Smooth muscle cell of the brain vasculature (primary cell): ENCODE measurements at regions not wholly inside any gene's neighbourhood (a gene's known extent, or its start where the extent isn't known, plus 50 kb on each side); places are given as distances from the start of the nearest gene placed in this dataset.

Experiments used
- DNase-seq: peaks from one replicate; pipeline ENCODE4 v3.0.0-alpha.2; 2012; ENCODE audit warnings: low read depth, low spot score

DNA sequence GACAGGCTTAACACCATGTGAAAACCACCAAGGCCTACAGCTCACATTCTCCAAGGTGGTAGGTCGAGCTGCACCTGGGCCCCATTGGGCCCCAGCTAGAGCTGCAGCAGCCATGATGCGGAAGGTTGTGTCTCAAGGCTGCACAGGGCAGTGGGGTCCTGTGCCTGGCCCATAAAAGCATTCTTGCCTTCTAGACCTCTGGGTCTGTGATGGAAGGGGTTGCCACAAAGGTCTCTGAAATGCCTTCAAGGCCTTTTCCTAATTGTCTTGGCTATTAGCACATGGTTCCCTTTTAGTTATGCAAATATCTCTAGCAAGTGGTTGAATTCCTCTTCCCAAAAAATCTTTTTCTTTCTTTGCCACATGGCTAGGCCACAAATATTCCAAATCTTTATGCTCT is 52.5 kb upstream of the C11orf58 start:
- no peak for DNase-seq

DNA sequence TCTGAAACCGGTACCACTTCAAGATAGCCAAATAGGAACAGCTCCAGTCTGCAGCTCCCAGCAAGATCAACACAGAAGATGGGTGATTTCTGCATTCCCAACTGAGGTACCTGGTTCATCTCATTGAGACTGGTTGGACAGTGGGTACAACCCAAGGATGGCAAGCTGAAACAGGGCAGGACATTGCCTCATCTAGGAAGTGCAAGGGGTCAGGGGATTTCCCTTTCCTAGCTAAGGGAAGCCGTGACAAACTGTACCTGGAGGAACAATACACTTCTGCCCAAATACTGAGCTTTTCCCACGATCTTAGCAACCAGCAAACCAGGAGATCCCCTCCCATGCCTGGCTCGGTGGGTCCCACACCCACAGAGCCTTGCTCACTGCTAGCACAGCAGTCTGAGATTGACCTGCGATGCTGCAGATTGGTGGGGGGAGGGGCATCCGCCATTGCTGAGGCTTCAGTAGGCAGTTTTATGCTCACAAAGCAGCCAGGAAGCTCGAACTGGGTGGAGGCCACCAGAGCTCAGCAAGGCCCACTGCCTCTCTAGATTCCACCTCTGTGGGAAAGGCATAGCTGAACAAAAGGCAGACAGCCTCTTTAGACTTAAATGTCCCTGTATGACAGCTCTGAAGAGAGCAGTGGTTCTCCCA is 59.9 kb upstream of the C11orf58 start:
- DNase-seq: no peak

DNA sequence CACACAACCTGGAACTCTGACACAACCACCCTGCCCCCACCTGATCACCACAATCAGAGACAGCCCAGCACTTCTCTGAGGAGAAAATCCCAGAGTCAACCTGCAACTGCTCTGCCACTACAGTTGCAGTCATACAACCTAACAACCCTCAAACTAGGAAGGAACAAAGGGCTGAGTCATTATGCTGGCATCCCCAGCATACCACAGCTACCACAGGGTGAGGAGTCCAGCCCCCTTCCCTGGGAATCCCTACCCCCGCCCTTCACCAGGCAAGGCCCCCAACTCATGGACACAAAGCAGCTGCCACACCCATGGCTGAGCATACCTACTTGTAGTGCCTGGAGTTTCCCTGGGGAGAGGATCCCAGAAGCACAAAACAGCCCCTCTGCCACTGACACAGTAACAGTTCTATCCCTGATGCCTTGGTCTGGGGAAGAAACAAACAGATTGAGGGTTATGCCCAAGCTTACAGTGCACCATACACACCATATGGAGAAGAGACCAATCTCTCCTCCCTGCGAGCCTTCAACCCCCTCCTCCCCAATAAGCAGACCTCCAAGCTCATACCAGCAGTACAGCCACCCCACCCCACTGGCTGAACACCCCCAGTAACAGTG is 68.5 kb upstream of the C11orf58 start:
- no peak for DNase-seq

DNA sequence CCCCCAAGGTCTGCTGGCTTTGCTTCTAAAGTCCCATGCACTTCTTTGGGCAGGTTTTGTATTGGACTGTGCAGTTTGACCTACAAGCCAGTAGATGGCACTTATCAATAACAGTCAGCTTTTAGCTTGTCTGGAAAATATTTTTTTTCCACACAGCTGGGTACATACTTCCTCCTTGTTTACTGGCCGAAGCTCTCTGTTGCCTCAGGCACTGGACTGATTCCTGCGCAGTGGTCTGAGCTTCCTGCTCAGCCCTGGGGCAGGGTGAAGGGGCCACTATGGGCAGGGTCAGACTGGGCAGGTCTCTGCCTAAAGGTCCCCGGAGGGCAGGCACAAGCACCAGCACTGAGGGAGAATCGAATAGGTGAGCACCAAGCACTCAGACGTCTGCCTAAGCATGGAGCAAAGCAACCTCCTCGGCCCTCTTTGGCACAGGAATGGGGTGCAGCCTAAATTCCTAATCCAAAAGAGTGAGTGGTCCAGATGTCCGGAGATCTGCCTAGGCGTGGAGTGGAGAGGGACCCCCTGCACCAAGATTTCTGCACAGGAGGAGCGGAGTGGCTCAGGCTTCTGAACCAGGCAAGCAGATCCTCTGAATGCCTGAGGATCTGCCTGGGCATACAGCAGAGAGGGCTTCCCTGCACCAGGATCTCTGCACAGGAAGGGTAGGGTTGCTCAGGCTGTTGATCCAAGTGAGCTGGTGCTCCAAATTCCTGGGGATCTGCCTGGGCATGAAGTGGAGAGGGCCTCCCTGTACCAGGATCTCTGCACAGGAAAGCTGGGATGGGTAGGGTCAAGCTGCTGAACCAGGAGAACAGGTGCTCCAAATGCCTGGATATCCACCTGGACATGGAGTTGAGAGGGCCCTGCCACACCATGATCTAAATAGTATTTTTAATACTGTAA is 105.9 kb upstream of the C11orf58 start:
- no peak for DNase-seq

DNA sequence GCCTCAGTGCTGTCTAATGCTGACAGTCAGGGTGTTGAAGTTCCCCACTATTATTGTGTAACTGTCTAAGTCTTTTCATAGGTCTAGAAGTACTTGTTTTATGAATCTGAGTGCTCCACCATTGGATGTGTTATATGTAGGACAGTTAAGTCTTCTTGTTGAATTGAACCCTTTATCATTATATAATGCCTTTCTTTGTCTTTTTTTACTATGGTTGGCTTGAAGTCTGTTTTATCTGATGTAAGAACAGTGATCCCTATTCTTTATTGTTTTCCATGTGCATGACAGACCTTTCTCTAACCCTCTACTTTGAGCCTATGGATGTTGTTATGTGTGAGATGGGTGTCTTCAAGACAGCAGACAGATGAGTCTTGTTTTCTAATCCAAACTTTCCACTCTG is 107.8 kb upstream of the C11orf58 start:
- DNase-seq: no peak

DNA sequence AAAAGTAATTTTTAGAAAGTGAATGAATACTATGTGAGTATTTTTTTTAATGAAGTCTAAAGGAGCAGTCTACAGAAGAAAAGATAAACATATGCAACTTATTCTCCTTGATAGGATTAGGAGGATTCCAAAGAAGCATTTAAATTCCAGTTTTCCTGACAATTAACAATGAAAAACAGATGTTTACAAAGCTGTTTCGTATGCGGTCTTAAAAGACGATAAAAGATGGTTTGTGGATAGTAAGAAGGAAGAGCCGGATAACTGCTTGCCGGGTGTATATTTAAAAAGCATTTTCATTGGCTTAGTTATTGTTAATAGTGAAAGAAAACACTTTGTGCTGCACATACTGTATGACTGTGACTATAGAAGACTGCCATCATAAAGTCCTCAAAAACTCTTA is 120.0 kb upstream of the C11orf58 start:
- DNase-seq: no peak

DNA sequence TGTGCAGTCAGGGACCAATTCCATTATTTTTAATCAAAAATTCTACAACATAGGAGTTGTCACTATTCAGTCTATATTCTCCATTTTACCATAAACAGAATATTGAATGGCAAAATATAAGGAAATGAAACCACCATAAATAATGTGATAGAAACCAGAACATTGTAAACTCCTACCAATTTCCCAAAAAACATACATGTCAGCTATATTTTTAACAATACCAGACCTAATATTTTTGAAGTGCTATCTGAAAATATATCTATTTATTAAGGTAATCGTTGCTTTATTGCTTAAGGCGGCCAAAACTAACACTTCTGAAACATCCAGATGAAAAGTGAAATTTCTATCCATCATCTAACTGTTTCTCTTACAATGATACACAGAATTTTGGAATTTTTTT is 123.0 kb upstream of the C11orf58 start:
- no peak for DNase-seq

DNA sequence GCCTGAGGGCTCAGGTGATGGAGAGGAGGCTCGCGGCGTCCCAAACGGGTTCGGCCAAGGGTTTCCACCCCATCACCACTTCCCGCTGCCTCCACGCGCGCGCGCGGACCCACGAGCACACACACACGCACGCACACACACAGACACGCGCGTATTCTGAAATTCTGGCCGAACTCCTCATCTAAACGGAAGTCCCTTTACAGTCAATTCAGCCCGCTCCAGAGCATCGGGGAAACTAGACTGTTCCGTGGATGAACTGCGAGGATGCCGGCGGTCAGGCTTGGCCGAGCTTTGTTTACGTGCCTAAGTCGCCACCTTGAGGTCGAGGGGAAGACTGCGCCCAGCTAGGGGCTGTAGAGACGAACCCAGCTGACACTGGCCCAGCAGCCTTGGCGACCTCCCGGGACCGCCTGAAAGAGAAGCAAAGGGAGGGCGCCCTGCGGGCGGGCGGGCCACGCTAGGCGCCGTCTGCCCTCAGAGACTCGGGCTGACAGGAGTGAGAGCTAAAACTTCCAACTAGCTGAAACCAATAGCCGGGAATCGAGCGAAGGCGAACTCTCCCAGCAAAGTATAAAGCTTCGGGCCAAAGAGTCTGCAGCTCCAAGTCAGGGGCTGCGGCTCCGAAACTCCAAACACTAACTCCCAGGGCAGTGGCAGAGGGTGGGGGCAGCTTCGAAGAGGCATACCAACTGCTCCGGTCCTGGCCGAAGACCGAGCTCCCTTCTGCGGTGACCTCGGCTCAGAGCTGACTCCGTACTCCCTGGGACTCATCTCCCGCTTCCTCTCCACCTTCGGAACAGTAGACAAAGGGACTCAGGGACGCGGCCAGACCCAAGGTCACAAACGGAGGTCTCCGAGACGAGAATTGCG is 124.7 kb upstream of the C11orf58 start:
- peak; percentile 66 for DNase-seq

DNA sequence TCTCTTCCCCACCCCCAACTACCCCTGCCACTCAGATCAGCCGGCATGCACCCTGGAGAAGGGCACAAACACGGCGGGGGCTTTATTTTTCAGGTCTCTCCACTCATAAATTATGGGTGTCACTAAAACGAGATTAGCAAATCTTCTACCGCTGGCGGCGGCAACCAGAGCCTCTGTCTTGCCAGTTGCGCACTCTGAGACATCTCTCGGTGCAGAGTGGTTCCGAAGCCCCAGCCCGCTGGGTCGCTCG is 125.3 kb upstream of the C11orf58 start:
- DNase-seq: no peak

DNA sequence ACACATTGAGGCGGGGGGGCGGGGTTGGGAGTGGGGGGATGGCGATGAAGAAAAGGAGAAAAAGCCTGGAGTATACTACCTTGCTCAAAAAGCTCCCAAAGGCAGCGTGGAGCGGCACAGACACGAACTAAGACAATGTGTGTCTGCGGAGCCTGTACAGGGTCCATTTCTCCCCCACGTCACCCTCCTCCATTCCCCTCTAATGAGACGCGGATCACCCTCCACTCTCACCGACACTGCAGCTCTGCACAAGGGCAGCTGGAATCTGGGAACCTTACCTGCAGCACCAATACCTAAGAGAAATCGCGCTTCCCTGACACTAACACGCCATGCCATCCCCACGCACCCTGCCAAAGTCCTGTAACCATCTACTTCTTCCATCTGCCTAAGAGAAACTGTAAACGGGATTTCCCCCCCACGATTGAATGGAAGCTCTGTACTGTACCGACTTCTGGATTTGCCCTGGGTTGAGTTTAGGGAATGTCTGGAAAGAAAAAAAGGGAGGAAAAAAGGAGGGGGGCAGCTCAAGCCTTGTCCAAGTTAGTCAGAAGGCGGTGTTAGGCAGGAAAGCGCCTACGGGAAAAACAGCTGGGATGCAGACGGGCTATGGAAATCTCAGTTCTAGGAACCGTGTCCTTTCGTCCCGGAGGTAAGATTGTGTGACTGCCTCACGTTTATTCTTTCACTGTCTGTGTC is 125.7 kb upstream of the C11orf58 start:
- no peak for DNase-seq

DNA sequence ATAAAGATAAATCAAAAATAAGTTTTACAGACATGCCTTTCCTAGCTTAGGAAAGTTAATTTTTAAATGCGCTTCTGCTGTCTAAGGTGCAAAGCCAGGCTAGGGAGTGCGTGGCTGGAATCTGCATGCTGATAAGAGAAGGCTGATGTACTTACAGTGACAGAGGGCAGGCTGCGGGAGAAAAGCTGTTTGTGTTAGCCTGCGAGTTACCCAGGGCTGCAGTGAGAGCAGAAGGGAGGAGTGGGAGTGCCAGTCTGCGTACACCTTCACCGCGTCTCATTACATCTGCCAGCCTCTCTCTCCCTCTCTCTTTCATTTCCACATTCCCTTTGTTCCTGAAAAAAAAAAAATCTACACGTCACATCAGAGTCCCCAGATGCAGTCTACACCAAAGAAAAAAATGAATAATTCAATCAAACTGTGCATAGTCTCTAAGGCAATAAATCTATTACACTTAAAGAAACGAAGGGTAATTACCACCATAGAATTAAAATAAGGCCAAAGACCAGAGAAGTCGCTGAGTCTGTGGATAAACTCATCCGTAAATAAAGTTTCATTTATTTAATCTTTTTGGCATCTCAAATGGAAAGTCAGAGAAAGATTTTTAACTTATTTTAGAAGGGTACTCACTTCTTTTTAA is 126.4 kb upstream of the C11orf58 start:
- no peak for DNase-seq

DNA sequence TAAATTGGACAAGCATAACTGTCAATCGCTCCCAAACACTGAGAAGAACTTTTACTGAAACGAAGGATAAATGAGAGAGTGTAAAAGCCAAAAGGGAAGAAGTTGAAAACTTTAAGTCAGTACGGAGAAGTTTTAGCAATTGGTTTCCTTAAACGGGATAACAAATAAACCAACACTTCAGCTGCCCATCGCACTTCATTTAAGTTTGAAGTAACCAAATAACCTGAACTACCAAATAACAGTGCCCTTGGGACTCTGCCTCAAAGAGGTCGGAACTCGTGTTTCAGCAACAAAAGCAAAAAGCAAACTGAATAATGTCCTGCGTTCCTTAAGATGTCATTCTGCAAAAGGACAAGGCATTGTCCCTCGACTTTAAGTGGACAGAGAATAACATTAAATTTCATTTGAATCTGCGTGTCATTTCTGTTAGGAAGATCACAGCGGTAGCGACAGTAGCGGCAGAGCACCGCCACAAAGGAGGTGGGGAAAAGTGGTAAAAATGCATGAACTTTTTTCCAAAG is 127.0 kb upstream of the C11orf58 start:
- no peak for DNase-seq

DNA sequence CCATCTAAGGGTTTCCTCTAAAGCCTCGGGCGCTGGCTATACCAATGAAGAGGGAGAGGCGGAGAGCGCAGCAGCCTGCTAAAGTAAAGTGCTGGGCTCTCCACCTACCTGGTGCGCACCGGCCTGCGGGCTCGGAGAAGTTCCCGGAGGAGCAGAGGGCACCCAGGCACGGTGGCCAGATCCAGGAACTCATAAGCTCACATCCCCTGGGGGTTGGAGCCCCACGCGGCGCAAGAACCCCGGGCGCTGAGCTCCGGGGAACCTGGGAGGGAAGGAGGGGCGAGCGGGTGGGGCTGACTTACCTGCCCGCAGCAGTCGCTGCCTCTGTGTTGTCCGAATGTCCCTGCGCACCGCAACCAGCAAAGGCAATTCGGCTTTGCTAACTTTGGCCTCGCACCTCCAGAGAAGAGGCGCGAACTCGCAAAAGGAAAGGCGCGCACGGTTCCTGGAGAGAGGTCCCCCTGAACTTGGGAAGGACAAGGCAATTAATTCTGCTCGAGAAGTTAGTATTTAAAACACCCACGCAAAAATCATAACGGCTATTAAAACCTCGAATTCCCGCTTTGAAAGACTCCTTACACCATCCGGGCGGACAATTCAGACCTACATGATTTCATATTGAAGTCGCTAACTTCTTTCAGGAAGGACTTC is 127.6 kb upstream of the C11orf58 start:
- DNase-seq: no peak

DNA sequence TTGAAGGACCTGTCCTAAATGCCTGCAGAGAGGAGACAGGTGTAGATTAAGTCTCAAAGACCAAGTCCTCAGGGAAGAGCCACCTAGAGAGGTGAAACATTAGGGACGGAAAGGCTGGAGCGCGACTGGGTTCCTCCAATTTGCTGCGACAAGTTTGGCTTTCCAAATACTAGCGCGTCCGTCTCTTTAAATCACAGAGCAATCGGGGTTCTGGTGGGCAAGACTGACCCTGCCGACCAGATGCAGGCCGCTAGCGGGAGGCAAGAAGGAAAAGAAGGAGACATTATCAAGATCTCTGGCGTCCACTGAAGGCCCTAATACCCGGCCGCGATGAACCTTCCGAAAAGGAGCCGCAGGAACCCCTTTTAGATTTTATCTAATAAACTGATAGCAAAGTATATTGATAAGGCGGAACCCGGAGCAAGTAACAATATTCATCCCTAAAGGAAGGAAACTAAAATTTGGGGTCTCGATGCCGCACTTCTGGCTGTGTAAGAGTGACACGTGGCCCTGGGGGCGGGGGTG is 128.2 kb upstream of the C11orf58 start:
- DNase-seq: no peak

DNA sequence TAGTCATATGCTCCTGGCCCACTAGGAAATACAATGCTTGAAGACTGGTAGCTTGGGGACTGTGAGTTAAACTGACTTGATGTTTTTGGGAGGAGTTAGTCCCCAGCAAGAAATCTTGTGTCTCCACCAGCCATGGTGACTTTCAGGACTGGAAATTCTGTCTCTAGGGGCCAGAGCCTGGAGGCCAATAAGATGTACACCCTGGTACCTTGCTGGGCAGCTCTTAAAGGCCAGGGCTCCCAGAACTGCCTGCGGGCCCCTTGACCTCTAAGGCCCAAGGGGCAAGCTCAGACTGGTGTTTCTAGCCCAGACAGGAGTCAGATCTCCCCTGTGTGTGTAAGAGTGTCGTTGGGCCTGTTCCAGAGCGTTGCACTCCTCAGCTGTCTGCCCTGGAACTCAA is 128.7 kb upstream of the C11orf58 start:
- no peak for DNase-seq

DNA sequence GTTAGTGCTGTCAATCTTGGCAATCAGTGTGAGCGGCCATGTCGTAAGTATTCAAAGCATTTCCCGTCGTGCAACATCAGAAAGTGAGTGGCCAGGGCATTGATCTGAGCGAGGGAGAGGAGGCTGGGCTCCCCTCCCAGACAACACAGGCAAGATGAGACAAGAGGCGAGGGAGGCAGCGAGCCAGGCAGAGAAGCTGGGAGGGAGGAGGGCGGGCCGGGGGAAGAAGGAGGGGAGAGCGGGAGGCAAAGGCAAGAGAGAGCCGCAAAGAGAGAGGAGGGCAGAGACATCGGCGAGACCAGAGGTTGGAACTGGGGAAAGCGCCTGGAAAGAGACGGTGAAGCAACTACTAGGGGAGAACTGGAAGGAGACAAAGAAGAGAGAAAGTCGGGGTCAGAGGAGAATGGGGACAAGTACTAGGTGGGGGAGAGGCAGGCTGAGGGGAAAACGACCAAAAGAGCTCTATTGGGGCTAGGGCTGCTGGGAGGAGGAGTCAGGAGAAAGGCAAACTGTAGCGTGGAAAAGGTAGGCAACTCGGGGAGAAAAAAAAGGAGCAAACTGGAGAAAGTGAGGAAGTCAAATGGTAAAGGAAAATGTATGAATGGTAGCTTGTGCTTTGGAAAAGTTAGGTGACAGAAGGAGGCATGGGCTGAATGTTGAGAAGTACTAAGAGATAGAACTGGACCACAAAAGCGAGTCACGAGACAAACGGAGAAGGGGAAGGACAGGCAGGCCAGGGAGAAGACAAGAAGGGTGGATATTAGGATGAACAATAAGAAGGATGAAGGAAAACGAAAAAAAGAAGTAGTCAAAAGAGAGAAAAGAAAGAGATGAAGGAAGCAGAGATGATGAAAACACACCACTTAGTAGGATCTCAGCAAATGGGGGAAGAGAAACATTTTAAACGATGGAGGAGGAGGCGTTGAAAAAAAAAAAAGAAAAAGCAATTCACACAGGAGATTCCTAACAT is 130.5 kb upstream of the C11orf58 start:
- DNase-seq: no peak

DNA sequence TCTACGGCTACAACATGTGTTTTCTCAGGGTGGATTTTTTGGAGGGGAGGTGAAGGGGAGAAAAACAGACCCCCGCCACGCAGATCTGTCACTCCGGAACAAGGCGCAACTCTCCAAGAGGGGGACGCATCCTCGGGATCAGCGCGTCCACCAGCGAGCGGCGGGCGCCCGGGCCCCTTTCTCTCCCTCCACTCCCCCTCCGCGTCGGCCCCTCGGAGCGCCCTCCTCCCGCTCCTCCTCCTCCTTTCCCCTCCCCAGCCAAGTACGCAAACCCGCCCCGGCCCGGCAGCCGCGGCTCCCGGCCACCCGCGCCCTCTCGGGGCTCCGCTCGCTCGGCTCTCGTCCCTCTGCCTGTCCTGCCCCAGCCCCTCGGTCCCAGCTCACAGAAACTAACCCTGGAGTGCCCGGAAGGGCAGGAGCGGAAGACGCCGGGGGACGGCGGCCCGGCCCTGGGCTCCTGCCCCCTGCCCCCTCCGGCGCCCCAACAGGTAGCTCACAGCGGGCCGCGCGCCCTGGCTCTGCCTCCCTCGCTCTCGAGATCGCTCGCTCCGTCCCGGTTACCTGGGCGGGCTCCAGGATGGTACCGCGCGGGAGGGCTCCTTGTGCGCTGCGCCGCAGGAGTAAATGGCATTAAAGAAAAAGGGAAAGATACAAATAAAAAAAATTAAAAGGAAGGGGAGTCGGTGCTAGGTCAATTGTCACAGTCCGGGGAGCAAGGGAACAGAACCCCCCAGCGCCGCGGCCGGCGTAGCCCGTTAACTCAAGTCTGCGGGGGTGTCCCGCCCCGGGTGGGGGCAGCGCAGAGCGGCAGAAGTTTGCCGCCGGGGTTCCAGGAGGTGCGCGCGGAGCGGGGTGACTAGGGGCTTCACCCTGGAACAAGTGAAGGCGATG is 131.4 kb upstream of the C11orf58 start:
- DNase-seq: no peak
